H9 (cell line): ENCODE measurements at regions not wholly inside any gene's neighbourhood (a gene's known extent, or its start where the extent isn't known, plus 50 kb on each side); places are given as distances from the start of the nearest gene placed in this dataset.

Experiments
- DNase-seq: peaks from one replicate; pipeline ENCODE4 v3.0.0-alpha.2; 2017
- H2AFZ ChIP-seq: one replicate; pipeline ENCODE4 v1.6.1; 2013; ENCODE audit warnings: mild to moderate bottlenecking, low read length, control low read depth, moderate library complexity
- H2AK5ac ChIP-seq: 2 replicates; pipeline ENCODE4 v1.6.1; 2013; ENCODE audit warnings: low read length, control low read depth, mixed read lengths; ENCODE audit not compliant: insufficient read length
- H2BK120ac ChIP-seq: one replicate; pipeline ENCODE4 v1.6.1; 2013; ENCODE audit warnings: low read depth, mild to moderate bottlenecking, low read length, control low read depth, inconsistent platforms; ENCODE audit not compliant: poor library complexity, severe bottlenecking
- H2BK12ac ChIP-seq: 2 replicates; pipeline ENCODE4 v1.6.1; 2013; ENCODE audit warnings: low read length, control low read depth, mixed read lengths, low read depth; ENCODE audit not compliant: insufficient read length
- H2BK15ac ChIP-seq: 2 replicates; pipeline ENCODE4 v1.6.1; 2013; ENCODE audit warnings: low read depth, low read length, control low read depth
- H2BK20ac ChIP-seq: one replicate; pipeline ENCODE4 v1.6.1; 2013; ENCODE audit warnings: low read depth, mild to moderate bottlenecking, low read length, control low read depth, inconsistent platforms; ENCODE audit not compliant: poor library complexity, severe bottlenecking
- H2BK5ac ChIP-seq: 2 replicates; pipeline ENCODE4 v1.6.1; 2013; ENCODE audit warnings: low read length, control low read depth, mixed read lengths; ENCODE audit not compliant: insufficient read length
- H3K14ac ChIP-seq: 2 replicates; pipeline ENCODE4 v1.6.1; 2013; ENCODE audit warnings: low read length, control low read depth; ENCODE audit not compliant: insufficient read depth
- H3K18ac ChIP-seq: 2 replicates; pipeline ENCODE4 v1.6.1; 2013; ENCODE audit warnings: low read depth, mild to moderate bottlenecking, mixed read lengths, low read length, control low read depth; ENCODE audit not compliant: insufficient read length
- H3K23ac ChIP-seq: 2 replicates; pipeline ENCODE4 v1.6.1; 2013; ENCODE audit warnings: low read length, control low read depth, mixed read lengths, low read depth; ENCODE audit not compliant: insufficient read length
- H3K23me2 ChIP-seq: 2 replicates; pipeline ENCODE4 v1.6.1; 2013; ENCODE audit warnings: low read depth, mild to moderate bottlenecking, mixed read lengths, low read length, control low read depth; ENCODE audit not compliant: insufficient read length, poor library complexity, severe bottlenecking
- H3K27ac ChIP-seq: 2 replicates; pipeline ENCODE4 v1.5.1; 2013; ENCODE audit warnings: low read length, control low read depth, mixed read lengths, low read depth; ENCODE audit not compliant: insufficient read length
- H3K27me3 ChIP-seq: 2 replicates; pipeline ENCODE4 v1.6.1; 2013; ENCODE audit warnings: low read length, control low read depth, inconsistent platforms; ENCODE audit not compliant: insufficient read depth
- H3K4ac ChIP-seq: 2 replicates; pipeline ENCODE4 v1.6.1; 2013; ENCODE audit warnings: low read depth, mild to moderate bottlenecking, control low read depth, inconsistent platforms, low read length, moderate library complexity
- H3K4me1 ChIP-seq: 2 replicates; pipeline ENCODE4 v1.6.1; 2013; ENCODE audit warnings: low read length, control low read depth, inconsistent platforms; ENCODE audit not compliant: insufficient read depth
- H3K4me2 ChIP-seq: 2 replicates; pipeline ENCODE4 v1.6.1; 2013; ENCODE audit warnings: low read length, control low read depth, mixed read lengths; ENCODE audit not compliant: insufficient read length, insufficient read depth
- H3K56ac ChIP-seq: 2 replicates; pipeline ENCODE4 v1.6.1; 2013; ENCODE audit warnings: low read depth, mild to moderate bottlenecking, mixed read lengths, low read length, control low read depth; ENCODE audit not compliant: insufficient read length
- H3K79me1 ChIP-seq: 2 replicates; pipeline ENCODE4 v1.6.1; 2013; ENCODE audit warnings: low read depth, mild to moderate bottlenecking, moderate library complexity, low read length, control low read depth, inconsistent platforms; ENCODE audit not compliant: insufficient read depth, poor library complexity, severe bottlenecking
- H3K79me2 ChIP-seq: 2 replicates; pipeline ENCODE4 v1.6.1; 2013; ENCODE audit warnings: low read length, control low read depth, inconsistent platforms; ENCODE audit not compliant: insufficient read depth
- H3K9ac ChIP-seq: 2 replicates; pipeline ENCODE4 v1.6.1; 2013; ENCODE audit warnings: low read length, control low read depth, mixed read lengths; ENCODE audit not compliant: insufficient read length; ENCODE audit errors: extremely low read depth
- H3K9me3 ChIP-seq: one replicate; pipeline ENCODE4 v1.6.1; 2013; ENCODE audit warnings: low read depth, low read length, inconsistent platforms; ENCODE audit not compliant: control insufficient read depth
- H3T11ph ChIP-seq: one replicate; pipeline ENCODE4 v1.6.1; 2013; ENCODE audit warnings: mild to moderate bottlenecking, low read length, control low read depth, inconsistent platforms
- H4K20me1 ChIP-seq: one replicate; pipeline ENCODE4 v1.6.1; 2013; ENCODE audit not compliant: control insufficient read depth, insufficient read length, insufficient read depth
- H4K5ac ChIP-seq: 2 replicates; pipeline ENCODE4 v1.6.1; 2013; ENCODE audit warnings: low read depth, mild to moderate bottlenecking, mixed read lengths, low read length, control low read depth; ENCODE audit not compliant: insufficient read length
- H4K8ac ChIP-seq: replicated peaks from 2 replicates; pipeline ENCODE4 v1.6.1; 2013; ENCODE audit warnings: low read length, control low read depth, mixed read lengths, low read depth; ENCODE audit not compliant: insufficient read length
- H4K91ac ChIP-seq: 2 replicates; pipeline ENCODE4 v1.6.1; 2013; ENCODE audit warnings: low read depth, mild to moderate bottlenecking, moderate library complexity, mixed read lengths, low read length, control low read depth; ENCODE audit not compliant: insufficient read length
- H3K27ac Mint-ChIP-seq, 3 experiments: 2 replicates in 2 of 3; 3 replicates in 1 of 3; pipeline ENCODE4 v1.8.0; 2020 to 2021; ENCODE audit warnings: mixed read lengths in 3 of 3, mild to moderate bottlenecking in 1 of 3, moderate library complexity in 1 of 3
- H3K27me3 Mint-ChIP-seq: 2 replicates; pipeline ENCODE4 v1.8.0; 2021; ENCODE audit warnings: low read depth, mild to moderate bottlenecking, moderate library complexity, mixed read lengths
- H3K36me3 Mint-ChIP-seq, 3 experiments: 2 replicates in 2 of 3; 3 replicates in 1 of 3; pipeline ENCODE4 v1.8.0; 2020 to 2021; ENCODE audit warnings: low read depth in 3 of 3, mixed read lengths in 3 of 3; ENCODE audit not compliant: insufficient read depth in 1 of 3
- H3K4me1 Mint-ChIP-seq, 2 experiments: 2 replicates each; pipeline ENCODE4 v1.8.0; 2020; ENCODE audit warnings: mixed read lengths in 2 of 2
- H3K4me3 Mint-ChIP-seq, 2 experiments: 2 replicates in 1 of 2; 3 replicates in 1 of 2; pipeline ENCODE4 v1.8.0; 2020 to 2021; ENCODE audit warnings: mild to moderate bottlenecking in 2 of 2, mixed read lengths in 2 of 2, moderate library complexity in 1 of 2
- H3K9me3 Mint-ChIP-seq, 2 experiments: 2 replicates in 1 of 2; 3 replicates in 1 of 2; pipeline ENCODE4 v1.8.0; 2020; ENCODE audit warnings: mild to moderate bottlenecking in 2 of 2, mixed read lengths in 2 of 2, moderate library complexity in 1 of 2
- WGBS: extraction: QIAGEN DNeasy Blood & Tissue Kit; methylation state at CpG from one replicate; pipeline ENCODE4 v1.1.7; 2013; ENCODE audit warnings: missing lambda C conversion rate, low lambda C conversion rate, mixed read lengths; ENCODE audit not compliant: insufficient read length; ENCODE audit errors: extremely low coverage; 5-methylcytosine and 5-hydroxymethylcytosine counted together
- TF ChIP-seq, protein P1 (sequence below): fragments of 200-600 bp; sonication (generic); conservative IDR thresholded peaks from 3 replicates; pipeline ENCODE4 v1.8.0; 2021; ENCODE audit warnings: antibody characterized with exemption, mild to moderate bottlenecking

DNA sequence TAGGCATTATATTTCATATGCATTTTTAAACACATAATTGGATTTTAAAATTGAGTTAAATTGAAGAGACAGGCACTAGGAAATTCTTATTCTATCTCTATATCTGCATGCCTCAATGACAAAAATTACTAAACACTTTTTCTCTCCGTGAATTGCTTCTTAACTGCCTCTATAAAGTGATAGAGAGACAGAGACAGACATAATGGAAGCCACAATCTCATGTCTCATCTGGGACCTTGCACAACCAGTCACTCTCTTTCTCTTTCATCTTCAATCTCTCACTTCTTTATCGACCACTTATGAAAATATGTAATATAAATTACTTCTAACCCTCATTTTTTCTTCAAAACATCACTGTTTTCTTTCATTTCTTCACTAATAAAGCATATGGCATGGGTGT lies 238.9 kb upstream of the ZNF804A start:
- Histone ChIP-seq H3K4ac (no peak overlapping the region), H3K4me1 (no peaks in the 10 kb centered on the region), H3K27me3 (no peaks in the 10 kb centered on the region), H3K9ac (no peak overlapping the region), H3K14ac (no peak overlapping the region), H2BK20ac (no peak overlapping the region), H4K8ac (no peak overlapping the region), H3K56ac (no peak overlapping the region), H2AFZ (no peak overlapping the region), H3K4me2 (no peak overlapping the region), H4K20me1 (no peaks in the 10 kb centered on the region), H2AK5ac (no peak overlapping the region), H4K5ac (no peak overlapping the region), H2BK15ac (no peak overlapping the region), H2BK5ac (no peak overlapping the region), H3K9me3 (no peaks in the 10 kb centered on the region), H4K91ac (no peak overlapping the region), H3K79me1 (no peaks in the 10 kb centered on the region), H3K18ac (no peak overlapping the region), H3K27ac (no peak overlapping the region), H3K23me2 (no peaks in the 10 kb centered on the region), H2BK12ac (no peak overlapping the region), H3K23ac (no peak overlapping the region), H2BK120ac (no peak overlapping the region), H3K79me2 (no peaks in the 10 kb centered on the region), H3T11ph (no peak overlapping the region)
- Mint-ChIP-seq H3K27me3 (no peaks in the 10 kb centered on the region; the same call in 1 of the 2 replicates), H3K9me3 (no peaks in the 10 kb centered on the region), H3K4me1 (peaks cover 0 to 3% of the 10 kb centered on the region in 2 experiments; a peak in 1 of 4 replicates), H3K27ac (no peak overlapping the region), H3K4me3 (no peak overlapping the region), H3K36me3 (no peaks in the 10 kb centered on the region)
- TF ChIP-seq, protein P1, sequence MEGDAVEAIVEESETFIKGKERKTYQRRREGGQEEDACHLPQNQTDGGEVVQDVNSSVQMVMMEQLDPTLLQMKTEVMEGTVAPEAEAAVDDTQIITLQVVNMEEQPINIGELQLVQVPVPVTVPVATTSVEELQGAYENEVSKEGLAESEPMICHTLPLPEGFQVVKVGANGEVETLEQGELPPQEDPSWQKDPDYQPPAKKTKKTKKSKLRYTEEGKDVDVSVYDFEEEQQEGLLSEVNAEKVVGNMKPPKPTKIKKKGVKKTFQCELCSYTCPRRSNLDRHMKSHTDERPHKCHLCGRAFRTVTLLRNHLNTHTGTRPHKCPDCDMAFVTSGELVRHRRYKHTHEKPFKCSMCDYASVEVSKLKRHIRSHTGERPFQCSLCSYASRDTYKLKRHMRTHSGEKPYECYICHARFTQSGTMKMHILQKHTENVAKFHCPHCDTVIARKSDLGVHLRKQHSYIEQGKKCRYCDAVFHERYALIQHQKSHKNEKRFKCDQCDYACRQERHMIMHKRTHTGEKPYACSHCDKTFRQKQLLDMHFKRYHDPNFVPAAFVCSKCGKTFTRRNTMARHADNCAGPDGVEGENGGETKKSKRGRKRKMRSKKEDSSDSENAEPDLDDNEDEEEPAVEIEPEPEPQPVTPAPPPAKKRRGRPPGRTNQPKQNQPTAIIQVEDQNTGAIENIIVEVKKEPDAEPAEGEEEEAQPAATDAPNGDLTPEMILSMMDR = no peak
- WGBS = 0% methylated on average over 1 of the region's 2 CpGs
- DNase-seq = no peak
